HG02623 (cell line): ENCODE measurements at regions not wholly inside any gene's neighbourhood (a gene's known extent, or its start where the extent isn't known, plus 50 kb on each side); places are given as distances from the start of the nearest gene placed in this dataset.

Source experiments
- ATAC-seq: cut with Tn5 transposase; IDR thresholded peaks from one replicate; pipeline ENCODE4 v1.9.1; 2021; ENCODE audit warnings: moderate library complexity; ENCODE audit not compliant: unreplicated experiment

- no peak for ATAC-seq
Measured at GRCh38 chr9:129252937-129253802, 75.1 kb upstream of the IER5L start.

DNA sequence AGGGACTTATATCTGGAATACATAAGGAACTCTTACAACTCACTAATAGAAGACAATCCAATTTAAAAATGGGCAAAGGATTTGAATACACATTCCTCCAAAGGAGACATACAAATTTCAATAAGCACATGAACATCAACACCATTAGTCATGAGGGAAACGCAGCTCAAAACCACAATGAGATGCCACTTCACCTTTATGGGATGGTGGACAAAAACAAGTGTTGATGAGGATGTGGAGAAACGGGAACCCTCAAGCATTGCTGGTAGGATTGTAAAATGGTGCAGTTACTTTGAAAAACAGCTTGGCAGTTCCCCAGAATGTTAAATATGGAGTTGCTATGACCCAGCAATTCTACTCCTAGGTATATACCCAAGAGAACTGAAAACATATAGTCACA lies 72.7 kb upstream of the IER5L start:
- no peak for ATAC-seq

- ATAC-seq, result no peak
Measured at GRCh38 chr9:129247285-129248153, 69.5 kb upstream of the IER5L start.

GRCh38 chr9:129245276-129245675 lies 67.2 kb upstream of the IER5L start:
- no peak for ATAC-seq

- no peak for ATAC-seq
Measured at GRCh38 chr9:129242971-129243561, 65.0 kb upstream of the IER5L start.

- ATAC-seq, result no peak
Measured at GRCh38 chr9:129242191-129242941, 64.3 kb upstream of the IER5L start.

GRCh38 chr9:129241725-129242124 lies 63.7 kb upstream of the IER5L start:
- no peak for ATAC-seq

- ATAC-seq, result no peak
Measured at GRCh38 chr9:129240581-129241211, 62.6 kb upstream of the IER5L start.

DNA sequence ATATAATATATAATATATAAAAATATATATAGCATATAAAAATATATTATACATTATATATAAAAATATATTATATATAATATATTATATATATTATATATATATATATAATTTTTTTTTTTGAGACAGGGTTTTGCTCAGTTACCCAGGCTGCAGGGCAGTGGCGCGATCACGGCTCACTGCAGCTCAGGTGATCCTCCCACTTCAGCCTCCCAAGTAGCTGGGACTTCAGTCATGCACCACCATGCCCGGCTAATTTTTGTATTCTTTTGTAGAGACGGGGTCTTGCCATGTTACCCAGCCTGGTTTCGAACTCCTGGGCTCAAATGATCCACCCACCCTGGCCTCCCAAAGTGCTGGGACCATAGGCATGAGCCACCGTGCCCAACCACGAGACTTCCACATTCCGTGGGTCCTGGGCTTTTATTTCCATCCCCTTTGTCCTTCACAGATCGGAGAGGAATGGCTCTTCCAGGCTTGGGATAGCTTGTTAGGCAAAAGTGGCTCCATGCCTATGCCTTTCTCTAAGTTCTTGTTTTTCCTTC lies 62.0 kb upstream of the IER5L start:
- no peak for ATAC-seq

GRCh38 chr9:129237803-129238202 lies 59.7 kb upstream of the IER5L start:
- ATAC-seq, result no peak

- ATAC-seq, result no peak
Measured at GRCh38 chr9:129237164-129237611, 59.1 kb upstream of the IER5L start.

DNA sequence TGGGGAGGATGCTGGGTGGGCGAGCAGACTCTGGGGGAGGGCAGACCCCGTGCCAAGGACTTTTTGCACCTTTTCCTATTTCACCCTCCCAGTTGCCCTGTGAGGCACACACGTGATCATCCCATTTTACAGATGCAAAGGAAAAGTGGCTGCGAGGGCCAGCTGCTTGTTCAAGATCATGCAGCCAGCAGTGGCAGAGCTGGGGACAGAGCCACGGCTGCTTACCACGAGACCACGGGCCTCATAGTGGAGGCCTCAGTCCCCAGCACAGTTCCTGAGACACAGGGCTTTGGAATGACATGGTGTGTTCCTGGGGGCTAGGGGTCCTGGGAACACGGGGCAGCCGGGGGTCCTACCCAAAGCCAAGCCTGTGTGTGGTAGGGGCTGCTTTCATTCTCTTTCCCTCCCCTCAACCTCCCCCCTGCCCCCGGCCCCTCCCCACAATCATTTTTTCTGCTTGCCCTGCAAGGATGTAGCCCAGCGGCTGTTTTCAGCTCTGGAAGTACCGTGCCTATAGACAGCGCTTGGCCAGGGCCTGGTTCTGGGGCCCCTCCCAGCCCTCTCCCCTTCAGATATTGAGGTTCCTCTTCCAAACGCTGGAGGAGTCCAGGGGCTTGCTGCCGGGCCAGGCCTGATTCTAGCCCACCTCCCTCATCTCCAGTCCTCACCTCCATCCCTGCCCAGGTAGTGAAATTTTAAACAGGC lies 58.5 kb upstream of the IER5L start:
- ATAC-seq, result no peak

- ATAC-seq, result no peak
Measured at GRCh38 chr9:129235931-129236331, 57.9 kb upstream of the IER5L start.

- no peak for ATAC-seq
Measured at GRCh38 chr9:129235041-129235930, 57.2 kb upstream of the IER5L start.

GRCh38 chr9:129234491-129234890 lies 56.4 kb upstream of the IER5L start:
- ATAC-seq, result no peak

GRCh38 chr9:129232839-129233591 lies 55.0 kb upstream of the IER5L start:
- ATAC-seq, result no peak

DNA sequence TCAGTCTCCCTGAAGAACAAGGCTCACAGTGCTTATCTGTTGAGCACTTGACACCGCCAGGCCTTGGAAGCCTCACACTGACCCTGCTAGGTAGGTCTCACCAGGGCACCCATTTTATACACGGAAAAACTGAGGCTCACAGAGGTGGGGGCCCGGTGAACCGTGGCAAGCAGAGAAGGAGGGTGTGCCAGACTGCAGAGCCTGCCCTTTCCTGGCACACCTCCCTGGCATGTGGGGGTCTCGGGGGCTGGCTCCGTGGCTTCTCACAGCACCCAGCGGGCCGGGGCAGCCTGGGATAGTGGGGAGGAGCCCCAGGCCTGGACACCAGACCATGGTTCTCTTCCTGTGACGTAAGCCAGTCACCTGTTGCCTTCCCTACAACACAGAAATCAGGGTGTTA lies 53.7 kb upstream of the IER5L start:
- ATAC-seq, result no peak
